Liver (tissue), 8 donors: ENCODE measurements at regions not wholly inside any gene's neighbourhood (a gene's known extent, or its start where the extent isn't known, plus 50 kb on each side); places are given as distances from the start of the nearest gene placed in this dataset.

Experiments used
- DNase-seq: peaks from one replicate; pipeline ENCODE4 v3.0.0-alpha.2; 2017; ENCODE audit warnings: low spot score
- H3K27ac ChIP-seq, 2 donors: one replicate each; pipeline ENCODE4 v1.7.0; 2013; ENCODE audit warnings: inconsistent platforms in 2 of 2, low read length in 2 of 2, control low read depth in 1 of 2, low read depth in 1 of 2, mild to moderate bottlenecking in 1 of 2
- H3K27me3 ChIP-seq, 4 donors: one replicate each; pipeline versions ENCODE4 v1.6.1 to v1.7.0; 2013; ENCODE audit warnings: low read length in 3 of 4, inconsistent platforms in 1 of 4, mild to moderate bottlenecking in 1 of 4, moderate library complexity in 1 of 4; ENCODE audit not compliant: control insufficient read depth in 4 of 4, insufficient read depth in 4 of 4
- H3K36me3 ChIP-seq, 4 donors: one replicate each; pipeline versions ENCODE4 v1.6.1 to v1.7.0; 2013; ENCODE audit warnings: low read length in 3 of 4, mild to moderate bottlenecking in 3 of 4, low read depth in 1 of 4, moderate library complexity in 1 of 4; ENCODE audit not compliant: control insufficient read depth in 4 of 4, insufficient read depth in 3 of 4
- H3K4me1 ChIP-seq, 4 donors: one replicate each; pipeline versions ENCODE4 v1.6.1 to v1.7.0; 2013; ENCODE audit warnings: low read length in 3 of 4, mild to moderate bottlenecking in 3 of 4, moderate library complexity in 1 of 4; ENCODE audit not compliant: control insufficient read depth in 4 of 4, insufficient read depth in 4 of 4
- H3K4me3 ChIP-seq, 3 donors: one replicate each; pipeline versions ENCODE4 v1.6.1 to v1.7.0; 2013; ENCODE audit warnings: low read length in 3 of 3, control low read depth in 1 of 3, low read depth in 1 of 3, mild to moderate bottlenecking in 1 of 3
- H3K9ac ChIP-seq, 2 donors: one replicate each; pipeline ENCODE4 v1.7.0; 2013; ENCODE audit warnings: low read length in 2 of 2, mild to moderate bottlenecking in 2 of 2, moderate library complexity in 2 of 2, control low read depth in 1 of 2, low read depth in 1 of 2
- H3K9me3 ChIP-seq, 4 donors: one replicate each; pipeline versions ENCODE4 v1.6.1 to v1.7.0; 2013; ENCODE audit warnings: low read length in 3 of 4; ENCODE audit not compliant: control insufficient read depth in 4 of 4
- EGR1 ChIP-seq, 2 donors: IDR thresholded peaks; 2 replicates each; pipeline ENCODE4 v1.6.1; 2016 to 2018; ENCODE audit warnings: antibody characterized with exemption in 2 of 2, low read depth in 2 of 2
- FOXA1 ChIP-seq: IDR thresholded peaks from 2 replicates; pipeline ENCODE4 v1.6.1; 2016; ENCODE audit warnings: antibody characterized with exemption
- FOXA2 ChIP-seq: IDR thresholded peaks from 2 replicates; pipeline ENCODE4 v1.6.1; 2016; ENCODE audit warnings: antibody characterized with exemption
- GABPA ChIP-seq, 2 donors: IDR thresholded peaks in 1 of 2; conservative IDR thresholded peaks in 1 of 2; 2 replicates each; pipeline ENCODE4 v1.6.1; 2016; ENCODE audit warnings: antibody characterized with exemption in 2 of 2, mild to moderate bottlenecking in 1 of 2, moderate library complexity in 1 of 2
- HNF4A ChIP-seq, 2 donors: conservative IDR thresholded peaks; 2 replicates each; pipeline ENCODE4 v1.6.1; 2016; ENCODE audit warnings: antibody characterized with exemption in 2 of 2, mild to moderate bottlenecking in 2 of 2
- HNF4G ChIP-seq: IDR thresholded peaks from 2 replicates; pipeline ENCODE4 v1.6.1; 2016; ENCODE audit warnings: antibody characterized with exemption
- JUND ChIP-seq, 2 donors: IDR thresholded peaks; 2 replicates each; pipeline ENCODE4 v1.6.1; 2016; ENCODE audit warnings: antibody characterized with exemption in 2 of 2
- NR2F2 ChIP-seq: IDR thresholded peaks from 2 replicates; pipeline ENCODE4 v1.6.1; 2016; ENCODE audit warnings: antibody characterized with exemption
- RAD21 ChIP-seq, 2 donors: IDR thresholded peaks; 2 replicates each; pipeline ENCODE4 v1.6.1; 2016; ENCODE audit warnings: antibody characterized with exemption in 2 of 2, mild to moderate bottlenecking in 2 of 2
- RXRA ChIP-seq, 2 donors: IDR thresholded peaks; 2 replicates each; pipeline ENCODE4 v1.6.1; 2017 to 2018; ENCODE audit warnings: antibody characterized with exemption in 2 of 2, mild to moderate bottlenecking in 1 of 2
- SP1 ChIP-seq: IDR thresholded peaks from 2 replicates; pipeline ENCODE4 v1.6.1; 2018; ENCODE audit warnings: antibody characterized with exemption, mild to moderate bottlenecking
- TAF1 ChIP-seq: conservative IDR thresholded peaks from 2 replicates; pipeline ENCODE4 v1.6.1; 2016; ENCODE audit warnings: antibody characterized with exemption, mild to moderate bottlenecking
- YY1 ChIP-seq: IDR thresholded peaks from 2 replicates; pipeline ENCODE4 v1.6.1; 2016; ENCODE audit warnings: antibody characterized with exemption, mild to moderate bottlenecking
- WGBS: extraction: QIAGEN DNeasy Blood & Tissue Kit; methylation state at CpG from one replicate; pipeline ENCODE4 v1.1.7; 2013; 5-methylcytosine and 5-hydroxymethylcytosine counted together
- TF ChIP-seq, protein P1 (sequence below): IDR thresholded peaks from 2 replicates; pipeline ENCODE4 v1.6.1; 2016; ENCODE audit warnings: antibody characterized with exemption
- TF ChIP-seq, protein P2 (sequence below): IDR thresholded peaks from 2 replicates; pipeline ENCODE4 v1.6.1; 2016; ENCODE audit warnings: antibody characterized with exemption
- TF ChIP-seq, protein P3 (sequence below): IDR thresholded peaks from 2 replicates; pipeline ENCODE4 v1.6.1; 2016; ENCODE audit warnings: antibody characterized with exemption, mild to moderate bottlenecking
- TF ChIP-seq, protein P4 (sequence below): fragments of 150-350 bp; IDR thresholded peaks from 2 replicates; pipeline ENCODE4 v1.5.1; 2017; ENCODE audit warnings: improper control_type of control experiment, low read depth, low read length; ENCODE audit not compliant: missing input control
- TF ChIP-seq, protein P5 (sequence below): IDR thresholded peaks from 2 replicates; pipeline ENCODE4 v1.6.1; 2016; ENCODE audit warnings: antibody characterized with exemption
- donor health status: healthy.
- donor health status: healthy.
- donor health status: healthy.
- donor health status: healthy.
- donor health status: healthy.

DNA sequence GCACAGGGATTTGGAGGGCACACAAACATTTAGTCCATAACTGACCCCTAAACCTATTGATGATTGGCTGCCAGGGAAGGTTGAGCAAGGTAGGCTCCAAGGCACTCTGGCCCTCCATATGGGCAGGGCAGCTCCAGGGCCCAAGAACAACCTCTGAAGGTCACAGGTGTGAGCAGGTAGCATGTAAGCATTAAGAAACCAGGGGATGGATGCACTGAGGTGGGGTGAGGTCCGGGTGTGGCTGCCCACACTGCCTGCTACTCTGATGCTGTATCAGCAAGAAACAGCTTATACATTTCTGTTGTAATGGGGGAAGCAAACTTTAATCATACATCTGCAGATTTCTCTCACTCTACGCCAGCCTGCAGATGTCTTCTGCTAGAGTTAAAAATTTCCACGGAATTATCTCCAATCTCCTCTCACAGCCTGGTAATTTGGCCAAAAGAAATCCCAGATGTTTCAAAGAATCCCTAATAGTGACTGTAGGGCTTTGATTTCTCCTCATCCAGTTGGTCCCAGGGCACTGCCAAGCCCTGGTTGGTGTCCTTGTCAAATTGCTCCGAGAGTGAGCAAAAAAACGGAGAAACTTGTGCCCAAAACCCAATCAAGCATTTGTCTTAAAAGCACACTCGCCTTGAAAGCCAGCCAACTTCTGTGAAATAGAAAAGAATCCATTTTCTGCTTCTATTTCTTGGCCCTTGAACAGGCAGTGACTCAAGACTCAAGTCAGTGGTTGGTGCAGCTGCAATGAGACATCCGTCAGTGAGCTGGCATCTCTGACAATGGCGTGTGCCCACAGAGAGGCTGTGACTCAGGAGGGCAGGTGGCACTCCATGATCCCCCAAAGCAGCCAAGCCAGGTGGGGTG is 72.5 kb upstream of the MRI1 start:
- H3K27ac ChIP-seq: no peak overlapping the region
- no peaks in the 10 kb centered on the region for H3K4me1 ChIP-seq
- H3K4me3 ChIP-seq: no peak overlapping the region
- WGBS: 54% methylated on average over 8 of the region's 8 CpGs
- H3K36me3 ChIP-seq: no peaks in the 10 kb centered on the region
- H3K27me3 ChIP-seq: no peaks in the 10 kb centered on the region
- peaks cover 0 to 3% (median 2%) of the 10 kb centered on the region in 4 donors for H3K9me3 ChIP-seq
- no peak overlapping the region for H3K9ac ChIP-seq
- TF ChIP-seq, protein P1, sequence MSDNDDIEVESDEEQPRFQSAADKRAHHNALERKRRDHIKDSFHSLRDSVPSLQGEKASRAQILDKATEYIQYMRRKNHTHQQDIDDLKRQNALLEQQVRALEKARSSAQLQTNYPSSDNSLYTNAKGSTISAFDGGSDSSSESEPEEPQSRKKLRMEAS: no peak
- TF ChIP-seq JUND (IDR thresholded peaks at IDR 0.05) (no peak), FOXA1 (no peak), SP1 (no peak), YY1 (no peak), GABPA (IDR thresholded peaks at IDR 0.05 in 1 of 2, conservative IDR thresholded peaks at IDR 0.05 in 1 of 2) (no peak), RXRA (IDR thresholded peaks at IDR 0.05) (no peak), TAF1 (no peak), NR2F2 (no peak), RAD21 (IDR thresholded peaks at IDR 0.05) (no peak), HNF4A (conservative IDR thresholded peaks at IDR 0.05) (no peak), EGR1 (IDR thresholded peaks at IDR 0.05; ENCODE audit: low read depth in 2 of 2) (no peak), HNF4G (no peak), FOXA2 (no peak)
- TF ChIP-seq, protein P2, sequence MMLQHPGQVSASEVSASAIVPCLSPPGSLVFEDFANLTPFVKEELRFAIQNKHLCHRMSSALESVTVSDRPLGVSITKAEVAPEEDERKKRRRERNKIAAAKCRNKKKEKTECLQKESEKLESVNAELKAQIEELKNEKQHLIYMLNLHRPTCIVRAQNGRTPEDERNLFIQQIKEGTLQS: no peak
- TF ChIP-seq, protein P3, sequence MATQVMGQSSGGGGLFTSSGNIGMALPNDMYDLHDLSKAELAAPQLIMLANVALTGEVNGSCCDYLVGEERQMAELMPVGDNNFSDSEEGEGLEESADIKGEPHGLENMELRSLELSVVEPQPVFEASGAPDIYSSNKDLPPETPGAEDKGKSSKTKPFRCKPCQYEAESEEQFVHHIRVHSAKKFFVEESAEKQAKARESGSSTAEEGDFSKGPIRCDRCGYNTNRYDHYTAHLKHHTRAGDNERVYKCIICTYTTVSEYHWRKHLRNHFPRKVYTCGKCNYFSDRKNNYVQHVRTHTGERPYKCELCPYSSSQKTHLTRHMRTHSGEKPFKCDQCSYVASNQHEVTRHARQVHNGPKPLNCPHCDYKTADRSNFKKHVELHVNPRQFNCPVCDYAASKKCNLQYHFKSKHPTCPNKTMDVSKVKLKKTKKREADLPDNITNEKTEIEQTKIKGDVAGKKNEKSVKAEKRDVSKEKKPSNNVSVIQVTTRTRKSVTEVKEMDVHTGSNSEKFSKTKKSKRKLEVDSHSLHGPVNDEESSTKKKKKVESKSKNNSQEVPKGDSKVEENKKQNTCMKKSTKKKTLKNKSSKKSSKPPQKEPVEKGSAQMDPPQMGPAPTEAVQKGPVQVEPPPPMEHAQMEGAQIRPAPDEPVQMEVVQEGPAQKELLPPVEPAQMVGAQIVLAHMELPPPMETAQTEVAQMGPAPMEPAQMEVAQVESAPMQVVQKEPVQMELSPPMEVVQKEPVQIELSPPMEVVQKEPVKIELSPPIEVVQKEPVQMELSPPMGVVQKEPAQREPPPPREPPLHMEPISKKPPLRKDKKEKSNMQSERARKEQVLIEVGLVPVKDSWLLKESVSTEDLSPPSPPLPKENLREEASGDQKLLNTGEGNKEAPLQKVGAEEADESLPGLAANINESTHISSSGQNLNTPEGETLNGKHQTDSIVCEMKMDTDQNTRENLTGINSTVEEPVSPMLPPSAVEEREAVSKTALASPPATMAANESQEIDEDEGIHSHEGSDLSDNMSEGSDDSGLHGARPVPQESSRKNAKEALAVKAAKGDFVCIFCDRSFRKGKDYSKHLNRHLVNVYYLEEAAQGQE: no peak
- TF ChIP-seq, protein P4, sequence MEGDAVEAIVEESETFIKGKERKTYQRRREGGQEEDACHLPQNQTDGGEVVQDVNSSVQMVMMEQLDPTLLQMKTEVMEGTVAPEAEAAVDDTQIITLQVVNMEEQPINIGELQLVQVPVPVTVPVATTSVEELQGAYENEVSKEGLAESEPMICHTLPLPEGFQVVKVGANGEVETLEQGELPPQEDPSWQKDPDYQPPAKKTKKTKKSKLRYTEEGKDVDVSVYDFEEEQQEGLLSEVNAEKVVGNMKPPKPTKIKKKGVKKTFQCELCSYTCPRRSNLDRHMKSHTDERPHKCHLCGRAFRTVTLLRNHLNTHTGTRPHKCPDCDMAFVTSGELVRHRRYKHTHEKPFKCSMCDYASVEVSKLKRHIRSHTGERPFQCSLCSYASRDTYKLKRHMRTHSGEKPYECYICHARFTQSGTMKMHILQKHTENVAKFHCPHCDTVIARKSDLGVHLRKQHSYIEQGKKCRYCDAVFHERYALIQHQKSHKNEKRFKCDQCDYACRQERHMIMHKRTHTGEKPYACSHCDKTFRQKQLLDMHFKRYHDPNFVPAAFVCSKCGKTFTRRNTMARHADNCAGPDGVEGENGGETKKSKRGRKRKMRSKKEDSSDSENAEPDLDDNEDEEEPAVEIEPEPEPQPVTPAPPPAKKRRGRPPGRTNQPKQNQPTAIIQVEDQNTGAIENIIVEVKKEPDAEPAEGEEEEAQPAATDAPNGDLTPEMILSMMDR: no peak
- TF ChIP-seq, protein P5, sequence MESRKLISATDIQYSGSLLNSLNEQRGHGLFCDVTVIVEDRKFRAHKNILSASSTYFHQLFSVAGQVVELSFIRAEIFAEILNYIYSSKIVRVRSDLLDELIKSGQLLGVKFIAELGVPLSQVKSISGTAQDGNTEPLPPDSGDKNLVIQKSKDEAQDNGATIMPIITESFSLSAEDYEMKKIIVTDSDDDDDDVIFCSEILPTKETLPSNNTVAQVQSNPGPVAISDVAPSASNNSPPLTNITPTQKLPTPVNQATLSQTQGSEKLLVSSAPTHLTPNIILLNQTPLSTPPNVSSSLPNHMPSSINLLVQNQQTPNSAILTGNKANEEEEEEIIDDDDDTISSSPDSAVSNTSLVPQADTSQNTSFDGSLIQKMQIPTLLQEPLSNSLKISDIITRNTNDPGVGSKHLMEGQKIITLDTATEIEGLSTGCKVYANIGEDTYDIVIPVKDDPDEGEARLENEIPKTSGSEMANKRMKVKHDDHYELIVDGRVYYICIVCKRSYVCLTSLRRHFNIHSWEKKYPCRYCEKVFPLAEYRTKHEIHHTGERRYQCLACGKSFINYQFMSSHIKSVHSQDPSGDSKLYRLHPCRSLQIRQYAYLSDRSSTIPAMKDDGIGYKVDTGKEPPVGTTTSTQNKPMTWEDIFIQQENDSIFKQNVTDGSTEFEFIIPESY: no peak
- DNase-seq: no peak
